PC-9 (cell line): ENCODE measurements at regions not wholly inside any gene's neighbourhood (a gene's known extent, or its start where the extent isn't known, plus 50 kb on each side); places are given as distances from the start of the nearest gene placed in this dataset.

ENCODE experiments used
- BruUV-seq: library from RNA; stranded (reverse); fragments of 400-500 nt; replicated peaks from 2 replicates; lab custom pipeline; 2021; lab: Mats Ljungman, UMichigan
- CTCF ChIA-PET: fragments of 300-600 bp; sonication (Branson Sonifier 250); formaldehyde crosslinking; loops from one replicate; lab custom pipeline; 2022; ENCODE audit warnings: antibody characterized with exemption; lab: Charles Lee
- POLR2A ChIA-PET: fragments of 300-600 bp; sonication (Branson Sonifier 250); formaldehyde crosslinking; loops from one replicate; lab custom pipeline; 2022; ENCODE audit warnings: antibody characterized with exemption; ENCODE audit not compliant: unreplicated experiment; lab: Charles Lee
- DNase-seq, 2 experiments: peaks; one replicate each; pipeline versions ENCODE4 v3.0.0 to v3.0.0-alpha.2; 2015 to 2022; ENCODE audit warnings: mixed read lengths in 1 of 2
- H2AFZ ChIP-seq: fragments of 200-600 bp; sonication (generic); 2 replicates; pipeline ENCODE4 v1.8.1; 2017; ENCODE audit warnings: antibody characterized with exemption
- H3F3A ChIP-seq: fragments of 200-600 bp; sonication (generic); 2 replicates; pipeline ENCODE4 v1.8.1; 2017; ENCODE audit warnings: antibody characterized with exemption, mild to moderate bottlenecking, low read depth; ENCODE audit not compliant: insufficient read depth
- H3K27ac ChIP-seq: fragments of 200-600 bp; sonication (generic); 2 replicates; pipeline ENCODE4 v1.6.1; 2016; ENCODE audit warnings: mixed run types
- H3K27me3 ChIP-seq: fragments of 200-600 bp; sonication (generic); 2 replicates; pipeline ENCODE4 v1.6.1; 2016; ENCODE audit warnings: low read depth, mixed run types; ENCODE audit not compliant: insufficient read depth
- H3K36me3 ChIP-seq: fragments of 200-600 bp; sonication (generic); 2 replicates; pipeline ENCODE4 v1.6.1; 2016; ENCODE audit warnings: low read depth, mixed run types
- H3K4me1 ChIP-seq: fragments of 200-600 bp; sonication (generic); replicated peaks from 2 replicates; pipeline ENCODE4 v1.6.1; 2016; ENCODE audit warnings: mixed run types; ENCODE audit not compliant: insufficient read depth
- H3K4me2 ChIP-seq: fragments of 200-600 bp; sonication (generic); 2 replicates; pipeline ENCODE4 v1.6.1; 2017; ENCODE audit warnings: mixed run types
- H3K4me3 ChIP-seq: fragments of 200-600 bp; sonication (generic); 2 replicates; pipeline ENCODE4 v1.6.1; 2016; ENCODE audit warnings: mixed run types
- H3K79me2 ChIP-seq: fragments of 200-600 bp; sonication (generic); 2 replicates; pipeline ENCODE4 v1.6.1; 2017; ENCODE audit warnings: low read depth, mixed run types
- H3K9me2 ChIP-seq: fragments of 200-600 bp; sonication (generic); 2 replicates; pipeline ENCODE4 v1.8.1; 2017; ENCODE audit warnings: mild to moderate bottlenecking; ENCODE audit not compliant: insufficient read depth
- H3K9me3 ChIP-seq: fragments of 200-600 bp; sonication (generic); 2 replicates; pipeline ENCODE4 v1.8.1; 2016; ENCODE audit warnings: low read depth; ENCODE audit not compliant: insufficient read depth
- H4K20me1 ChIP-seq: fragments of 200-600 bp; sonication (generic); 2 replicates; pipeline ENCODE4 v1.8.1; 2017; ENCODE audit not compliant: insufficient read depth
- CTCF ChIP-seq: fragments of 200-600 bp; sonication (generic); conservative IDR thresholded peaks from 2 replicates; pipeline ENCODE4 v1.6.1; 2017; ENCODE audit warnings: mixed run types, antibody characterized with exemption, mild to moderate bottlenecking, moderate library complexity
- EZH2 ChIP-seq: fragments of 200-600 bp; sonication (generic); IDR thresholded peaks from 2 replicates; pipeline ENCODE4 v1.8.0; 2017; ENCODE audit warnings: antibody characterized with exemption, low read depth
- intact Hi-C: fragments of 100-400 bp; cut with micrococcal nuclease; formaldehyde crosslinking; loops from one replicate; pipeline ENCODE4 v1.10.0; 2022; ENCODE audit not compliant: unreplicated experiment

GRCh38 chr22:47547881-47548650 lies 785.6 kb downstream of the TBC1D22A start:
- no TSS peak for BruUV-seq

GRCh38 chr22:47547239-47547661 lies 784.8 kb downstream of the TBC1D22A start:
- POLR2A ChIA-PET, result no interaction called here
- intact Hi-C loops, result no loop called here
- Histone ChIP-seq H3K4me1 (no peaks in the 10 kb centered on the region), H3K79me2 (no peaks in the 10 kb centered on the region), H3K27ac (no peak overlapping the region), H3F3A (no peaks in the 10 kb centered on the region), H3K4me2 (no peak overlapping the region), H3K36me3 (no peaks in the 10 kb centered on the region), H3K9me2 (no peaks in the 10 kb centered on the region), H3K4me3 (no peak overlapping the region), H4K20me1 (no peaks in the 10 kb centered on the region), H2AFZ (no peak overlapping the region), H3K27me3 (peaks cover 98% of the 10 kb centered on the region), H3K9me3 (no peaks in the 10 kb centered on the region)
- no peak for TF ChIP-seq CTCF
- no peak for TF ChIP-seq EZH2
- BruUV-seq, result no TSS peak
- DNase-seq, result no peak
- CTCF ChIA-PET, result no interaction called here

More at GRCh38 chr22:47547881-47548650, 785.6 kb downstream of the TBC1D22A start:
- ChIA-PET CTCF (no interaction called here), POLR2A (no interaction called here)
- Histone ChIP-seq H3K27me3 (peaks cover 98% of the 10 kb centered on the region), H3K4me2 (no peak overlapping the region), H2AFZ (no peak overlapping the region), H3K4me1 (no peaks in the 10 kb centered on the region), H3K79me2 (no peaks in the 10 kb centered on the region), H3K36me3 (no peaks in the 10 kb centered on the region), H4K20me1 (no peaks in the 10 kb centered on the region), H3K27ac (no peak overlapping the region), H3K9me2 (no peaks in the 10 kb centered on the region), H3K4me3 (no peak overlapping the region), H3K9me3 (no peaks in the 10 kb centered on the region), H3F3A (no peaks in the 10 kb centered on the region)
- intact Hi-C loops, result no loop called here
- TF ChIP-seq CTCF (no peak), EZH2 (no peak)
- no peak for DNase-seq

- Histone ChIP-seq H3K9me3 (no peaks in the 10 kb centered on the region), H3K79me2 (no peaks in the 10 kb centered on the region), H3K4me1 (no peaks in the 10 kb centered on the region), H3K4me3 (no peak overlapping the region), H3K36me3 (no peaks in the 10 kb centered on the region), H3K27me3 (peaks cover 90% of the 10 kb centered on the region), H3K9me2 (no peaks in the 10 kb centered on the region), H3F3A (no peaks in the 10 kb centered on the region), H4K20me1 (no peaks in the 10 kb centered on the region), H3K4me2 (no peak overlapping the region), H3K27ac (no peak overlapping the region), H2AFZ (no peak overlapping the region)
- CTCF ChIA-PET, result no interaction called here
- intact Hi-C loops, result no loop called here
- BruUV-seq, result no TSS peak
- TF ChIP-seq EZH2 (no peak), CTCF (no peak)
- DNase-seq, result no peak
- POLR2A ChIA-PET, result no interaction called here
Observed at GRCh38 chr22:47544696-47545095, 782.2 kb downstream of the TBC1D22A start.
